Neural progenitor cell (in vitro differentiated cells): ENCODE measurements at regions not wholly inside any gene's neighbourhood (a gene's known extent, or its start where the extent isn't known, plus 50 kb on each side); places are given as distances from the start of the nearest gene placed in this dataset.

Source experiments
- DNase-seq: peaks from one replicate; pipeline ENCODE4 v3.0.0-alpha.2; 2016; ENCODE audit warnings: low spot score
- H2AFZ ChIP-seq: fragments of 200-600 bp; sonication (generic); replicated peaks from 2 replicates; pipeline ENCODE4 v1.6.1; 2016; ENCODE audit warnings: antibody characterized with exemption
- H3F3A ChIP-seq: fragments of 200-600 bp; sonication (generic); 2 replicates; pipeline ENCODE4 v1.6.1; 2016; ENCODE audit warnings: antibody characterized with exemption, low read depth
- H3K27ac ChIP-seq: fragments of 200-600 bp; sonication (generic); 2 replicates; pipeline ENCODE4 v1.5.1; 2016; ENCODE audit warnings: mild to moderate bottlenecking
- H3K27me3 ChIP-seq: fragments of 200-600 bp; sonication (generic); 2 replicates; pipeline ENCODE4 v1.6.1; 2016; ENCODE audit warnings: mild to moderate bottlenecking, moderate library complexity
- H3K36me3 ChIP-seq: fragments of 200-600 bp; sonication (generic); 2 replicates; pipeline ENCODE4 v1.5.1; 2016
- H3K4me1 ChIP-seq: fragments of 200-600 bp; sonication (generic); 2 replicates; pipeline ENCODE4 v1.6.1; 2016; ENCODE audit warnings: mixed run types
- H3K4me2 ChIP-seq: fragments of 200-600 bp; sonication (generic); 2 replicates; pipeline ENCODE4 v1.6.1; 2016
- H3K4me3 ChIP-seq: fragments of 200-600 bp; sonication (generic); 2 replicates; pipeline ENCODE4 v1.5.1; 2016
- H3K79me2 ChIP-seq: fragments of 200-600 bp; sonication (generic); 2 replicates; pipeline ENCODE4 v1.6.1; 2016; ENCODE audit warnings: low read depth
- H3K9ac ChIP-seq: fragments of 200-600 bp; sonication (generic); 2 replicates; pipeline ENCODE4 v1.6.1; 2016
- H3K9me3 ChIP-seq: fragments of 200-600 bp; sonication (generic); 2 replicates; pipeline ENCODE4 v1.5.1; 2016; ENCODE audit warnings: low read depth
- H4K20me1 ChIP-seq: fragments of 200-600 bp; sonication (generic); 2 replicates; pipeline ENCODE4 v1.6.1; 2016; ENCODE audit warnings: low read depth
- H3K27ac Mint-ChIP-seq: 3 replicates; pipeline ENCODE4 v1.8.0; 2021; ENCODE audit warnings: mixed read lengths
- H3K27me3 Mint-ChIP-seq: 2 replicates; pipeline ENCODE4 v1.8.0; 2022; ENCODE audit warnings: low read depth, mild to moderate bottlenecking, inconsistent platforms, moderate library complexity, mixed read lengths; ENCODE audit not compliant: insufficient read depth
- H3K36me3 Mint-ChIP-seq: 3 replicates; pipeline ENCODE4 v1.8.0; 2021; ENCODE audit warnings: mixed read lengths
- H3K4me1 Mint-ChIP-seq: 3 replicates; pipeline ENCODE4 v1.8.0; 2021; ENCODE audit warnings: mixed read lengths
- H3K4me3 Mint-ChIP-seq: 3 replicates; pipeline ENCODE4 v1.8.0; 2021; ENCODE audit warnings: mild to moderate bottlenecking, moderate library complexity, mixed read lengths
- H3K9me3 Mint-ChIP-seq: 3 replicates; pipeline ENCODE4 v1.8.0; 2020; ENCODE audit warnings: mixed read lengths
- EZH2 ChIP-seq: fragments of 200-600 bp; sonication (generic); IDR thresholded peaks from 2 replicates; pipeline ENCODE4 v1.6.1; 2017; ENCODE audit warnings: antibody characterized with exemption, mild to moderate bottlenecking, moderate library complexity
- EZH2phosphoT487 ChIP-seq: fragments of 200-600 bp; sonication (generic); IDR thresholded peaks from 2 replicates; pipeline ENCODE4 v1.6.1; 2017; ENCODE audit warnings: antibody characterized with exemption
- TF ChIP-seq, protein P1 (sequence below): fragments of 200-600 bp; sonication (generic); IDR thresholded peaks from 2 replicates; pipeline ENCODE4 v1.5.1; 2017; ENCODE audit warnings: antibody characterized with exemption, mild to moderate bottlenecking

DNA sequence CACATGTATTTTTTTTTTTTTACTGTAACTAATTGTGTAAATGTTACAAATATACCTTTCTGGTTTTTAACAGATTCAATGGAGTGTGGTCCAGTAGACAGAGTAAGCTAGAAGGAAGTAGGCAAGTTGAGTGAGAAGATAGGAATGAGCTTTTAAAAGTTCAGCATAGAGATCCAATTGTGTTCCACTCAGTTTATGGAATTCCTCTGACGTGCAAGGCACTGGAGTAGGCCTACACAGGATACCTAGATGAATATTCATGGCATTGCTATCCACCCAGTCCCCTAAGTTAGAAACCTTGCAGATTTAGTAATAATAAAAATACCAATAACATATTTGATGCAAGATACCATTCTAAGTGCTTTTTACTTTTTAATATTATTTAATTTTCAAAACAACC is 225.6 kb upstream of the ARID2 start:
- Mint-ChIP-seq H3K4me3 (no peak overlapping the region), H3K27me3 (no peaks in the 10 kb centered on the region), H3K9me3 (no peaks in the 10 kb centered on the region), H3K4me1 (no peaks in the 10 kb centered on the region), H3K36me3 (no peaks in the 10 kb centered on the region), H3K27ac (no peak overlapping the region)
- no peak for DNase-seq
- Histone ChIP-seq H2AFZ (no peak overlapping the region), H3F3A (no peaks in the 10 kb centered on the region), H3K4me3 (no peak overlapping the region), H3K4me2 (no peak overlapping the region), H3K9me3 (no peaks in the 10 kb centered on the region), H3K4me1 (no peaks in the 10 kb centered on the region), H3K27ac (no peak overlapping the region), H3K36me3 (no peaks in the 10 kb centered on the region), H3K27me3 (no peaks in the 10 kb centered on the region), H3K9ac (no peak overlapping the region), H3K79me2 (no peaks in the 10 kb centered on the region), H4K20me1 (no peaks in the 10 kb centered on the region)
- TF ChIP-seq, protein P1, sequence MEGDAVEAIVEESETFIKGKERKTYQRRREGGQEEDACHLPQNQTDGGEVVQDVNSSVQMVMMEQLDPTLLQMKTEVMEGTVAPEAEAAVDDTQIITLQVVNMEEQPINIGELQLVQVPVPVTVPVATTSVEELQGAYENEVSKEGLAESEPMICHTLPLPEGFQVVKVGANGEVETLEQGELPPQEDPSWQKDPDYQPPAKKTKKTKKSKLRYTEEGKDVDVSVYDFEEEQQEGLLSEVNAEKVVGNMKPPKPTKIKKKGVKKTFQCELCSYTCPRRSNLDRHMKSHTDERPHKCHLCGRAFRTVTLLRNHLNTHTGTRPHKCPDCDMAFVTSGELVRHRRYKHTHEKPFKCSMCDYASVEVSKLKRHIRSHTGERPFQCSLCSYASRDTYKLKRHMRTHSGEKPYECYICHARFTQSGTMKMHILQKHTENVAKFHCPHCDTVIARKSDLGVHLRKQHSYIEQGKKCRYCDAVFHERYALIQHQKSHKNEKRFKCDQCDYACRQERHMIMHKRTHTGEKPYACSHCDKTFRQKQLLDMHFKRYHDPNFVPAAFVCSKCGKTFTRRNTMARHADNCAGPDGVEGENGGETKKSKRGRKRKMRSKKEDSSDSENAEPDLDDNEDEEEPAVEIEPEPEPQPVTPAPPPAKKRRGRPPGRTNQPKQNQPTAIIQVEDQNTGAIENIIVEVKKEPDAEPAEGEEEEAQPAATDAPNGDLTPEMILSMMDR = no peak
- TF ChIP-seq EZH2 = no peak
- no peak for TF ChIP-seq EZH2phosphoT487

DNA sequence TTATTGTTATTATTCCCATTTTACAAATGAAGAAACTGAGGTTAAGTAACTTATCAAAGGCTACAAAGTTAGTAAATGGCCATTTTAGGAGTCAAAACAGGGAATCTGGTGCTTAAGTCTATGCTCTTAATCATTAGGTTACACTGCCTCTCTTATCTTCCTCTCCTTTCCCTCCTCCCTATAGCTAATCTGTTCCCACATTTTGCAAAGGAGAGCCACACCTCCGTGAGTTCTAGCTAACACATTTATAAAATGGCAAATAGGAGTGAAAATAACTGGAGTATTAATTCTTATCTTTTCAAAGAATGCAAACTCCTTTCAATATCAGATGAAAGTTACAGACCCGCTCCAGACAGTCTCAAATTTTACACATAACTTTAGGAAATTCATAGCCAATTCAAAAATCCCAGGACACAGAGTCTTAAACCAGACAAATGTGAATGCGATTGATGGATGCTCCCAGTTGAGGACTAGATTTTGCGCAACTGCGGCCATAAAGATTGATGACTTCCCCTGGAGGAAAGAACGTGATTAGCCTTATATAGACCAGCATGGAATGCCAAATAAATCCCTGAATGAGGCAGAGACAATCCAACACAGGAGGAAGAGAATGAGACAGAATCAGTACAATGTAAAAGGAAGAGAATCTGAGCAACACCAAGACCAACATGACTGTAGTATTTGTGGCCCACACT is 225.0 kb upstream of the ARID2 start:
- Mint-ChIP-seq H3K36me3 (no peaks in the 10 kb centered on the region), H3K27me3 (no peaks in the 10 kb centered on the region), H3K9me3 (no peaks in the 10 kb centered on the region), H3K4me3 (no peak overlapping the region), H3K4me1 (no peaks in the 10 kb centered on the region), H3K27ac (no peak overlapping the region)
- Histone ChIP-seq H3K4me1 (no peaks in the 10 kb centered on the region), H3K9ac (no peak overlapping the region), H3K36me3 (no peaks in the 10 kb centered on the region), H3F3A (no peaks in the 10 kb centered on the region), H4K20me1 (no peaks in the 10 kb centered on the region), H2AFZ (no peak overlapping the region), H3K4me3 (no peak overlapping the region), H3K27ac (no peak overlapping the region), H3K27me3 (no peaks in the 10 kb centered on the region), H3K4me2 (no peak overlapping the region), H3K79me2 (no peaks in the 10 kb centered on the region), H3K9me3 (no peaks in the 10 kb centered on the region)
- no peak for TF ChIP-seq EZH2
- TF ChIP-seq, protein P1 = no peak
- DNase-seq = no peak

DNA sequence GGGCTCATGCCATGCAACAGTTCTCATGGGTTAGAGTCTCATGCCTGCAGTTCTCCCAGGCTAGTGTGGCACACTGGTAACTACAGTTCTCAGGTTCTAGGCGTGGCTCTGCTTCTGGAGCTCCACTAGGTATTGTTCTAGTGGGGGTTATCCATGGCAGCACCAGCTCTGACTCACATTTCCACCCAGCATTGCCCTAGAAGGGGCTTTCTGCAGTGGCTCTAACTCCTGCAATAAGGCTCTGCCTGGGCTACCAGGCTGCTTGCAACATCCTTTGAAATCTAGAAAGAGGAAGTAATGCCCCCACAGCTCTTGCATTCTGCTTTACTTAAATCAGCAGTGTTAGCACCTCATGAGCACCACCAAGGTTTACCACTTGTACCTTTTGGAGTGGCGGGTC is 220.3 kb upstream of the ARID2 start:
- Mint-ChIP-seq H3K4me1 (no peaks in the 10 kb centered on the region), H3K27me3 (no peaks in the 10 kb centered on the region), H3K4me3 (no peak overlapping the region), H3K36me3 (no peaks in the 10 kb centered on the region), H3K27ac (no peak overlapping the region), H3K9me3 (peaks cover 3% of the 10 kb centered on the region)
- Histone ChIP-seq H3K27ac (no peak overlapping the region), H3K4me3 (no peak overlapping the region), H3K36me3 (no peaks in the 10 kb centered on the region), H4K20me1 (no peaks in the 10 kb centered on the region), H2AFZ (no peak overlapping the region), H3K27me3 (no peaks in the 10 kb centered on the region), H3K9me3 (no peaks in the 10 kb centered on the region), H3K79me2 (no peaks in the 10 kb centered on the region), H3K4me1 (no peaks in the 10 kb centered on the region), H3K9ac (no peak overlapping the region), H3F3A (no peaks in the 10 kb centered on the region), H3K4me2 (no peak overlapping the region)
- TF ChIP-seq, protein P1 = no peak
- TF ChIP-seq EZH2phosphoT487 (no peak), EZH2 (no peak)
- DNase-seq = no peak
